ENCODE measurements at regions not wholly inside any gene's neighbourhood (a gene's known extent, or its start where the extent isn't known, plus 50 kb on each side); places are given as distances from the start of the nearest gene placed in this dataset.

GRCh38 chr2:33836628-33837027, 237.5 kb upstream of the FAM98A start:
- Histone ChIP-seq H3K27me3 (replicated peaks; ENCODE audit: control insufficient read depth, insufficient read depth, low read length) (no peaks in the 10 kb centered on the region), H3K9me3 (no peaks in the 10 kb centered on the region), H3K4me1 (no peaks in the 10 kb centered on the region), H3K36me3 (ENCODE audit: control insufficient read depth, insufficient read depth, low read length) (no peaks in the 10 kb centered on the region), H3K4me3 (ENCODE audit: low read depth, low read length) (no peak overlapping the region)
- no TSS peak for BruUV-seq (replicated peaks)
- Mint-ChIP-seq H3K4me1 (ENCODE audit: low read depth, unreplicated experiment) (no peaks in the 10 kb centered on the region), H3K27me3 (ENCODE audit: insufficient read depth, unreplicated experiment) (peaks cover 8% of the 10 kb centered on the region), H3K4me3 (ENCODE audit: unreplicated experiment) (no peak overlapping the region), H3K36me3 (ENCODE audit: insufficient read depth, unreplicated experiment) (no peaks in the 10 kb centered on the region), H3K9me3 (ENCODE audit: unreplicated experiment) (no peaks in the 10 kb centered on the region), H3K27ac (ENCODE audit: unreplicated experiment) (no peak overlapping the region)
- intact Hi-C loops (cut with micrococcal nuclease; ENCODE audit: unreplicated experiment): no loop called here
- TF ChIP-seq, protein P1, sequence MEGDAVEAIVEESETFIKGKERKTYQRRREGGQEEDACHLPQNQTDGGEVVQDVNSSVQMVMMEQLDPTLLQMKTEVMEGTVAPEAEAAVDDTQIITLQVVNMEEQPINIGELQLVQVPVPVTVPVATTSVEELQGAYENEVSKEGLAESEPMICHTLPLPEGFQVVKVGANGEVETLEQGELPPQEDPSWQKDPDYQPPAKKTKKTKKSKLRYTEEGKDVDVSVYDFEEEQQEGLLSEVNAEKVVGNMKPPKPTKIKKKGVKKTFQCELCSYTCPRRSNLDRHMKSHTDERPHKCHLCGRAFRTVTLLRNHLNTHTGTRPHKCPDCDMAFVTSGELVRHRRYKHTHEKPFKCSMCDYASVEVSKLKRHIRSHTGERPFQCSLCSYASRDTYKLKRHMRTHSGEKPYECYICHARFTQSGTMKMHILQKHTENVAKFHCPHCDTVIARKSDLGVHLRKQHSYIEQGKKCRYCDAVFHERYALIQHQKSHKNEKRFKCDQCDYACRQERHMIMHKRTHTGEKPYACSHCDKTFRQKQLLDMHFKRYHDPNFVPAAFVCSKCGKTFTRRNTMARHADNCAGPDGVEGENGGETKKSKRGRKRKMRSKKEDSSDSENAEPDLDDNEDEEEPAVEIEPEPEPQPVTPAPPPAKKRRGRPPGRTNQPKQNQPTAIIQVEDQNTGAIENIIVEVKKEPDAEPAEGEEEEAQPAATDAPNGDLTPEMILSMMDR (IDR thresholded peaks at IDR 0.05; ENCODE audit: insufficient read depth in 1 of 2, low read depth in 1 of 2, low read length in 1 of 2, severe bottlenecking in 1 of 2, unreplicated experiment in 1 of 2): no peak
- no peak for DNase-seq
- ChIA-PET CTCF (no interaction called here), POLR2A (no interaction called here)

GRCh38 chr2:33835911-33836310, 236.8 kb upstream of the FAM98A start:
- no peak overlapping the region for H3K27ac Mint-ChIP-seq (ENCODE audit: unreplicated experiment)
- ChIA-PET POLR2A (no interaction called here), CTCF (no interaction called here)
- peaks cover 8% of the 10 kb centered on the region for H3K27me3 Mint-ChIP-seq (ENCODE audit: insufficient read depth, unreplicated experiment)
- TF ChIP-seq, protein P1 (IDR thresholded peaks at IDR 0.05; ENCODE audit: insufficient read depth in 1 of 2, low read depth in 1 of 2, low read length in 1 of 2, severe bottlenecking in 1 of 2, unreplicated experiment in 1 of 2): no peak
- H3K27me3 ChIP-seq (replicated peaks; ENCODE audit: control insufficient read depth, insufficient read depth, low read length): no peaks in the 10 kb centered on the region
- no peaks in the 10 kb centered on the region for H3K9me3 Mint-ChIP-seq (ENCODE audit: unreplicated experiment)
- DNase-seq: no peak
- BruUV-seq (replicated peaks): no TSS peak
- H3K4me1 Mint-ChIP-seq (ENCODE audit: low read depth, unreplicated experiment): no peaks in the 10 kb centered on the region
- intact Hi-C loops (cut with micrococcal nuclease; ENCODE audit: unreplicated experiment): no loop called here
- H3K4me1 ChIP-seq: no peaks in the 10 kb centered on the region
- H3K36me3 ChIP-seq (ENCODE audit: control insufficient read depth, insufficient read depth, low read length): no peaks in the 10 kb centered on the region
- H3K9me3 ChIP-seq: no peaks in the 10 kb centered on the region
- no peaks in the 10 kb centered on the region for H3K36me3 Mint-ChIP-seq (ENCODE audit: insufficient read depth, unreplicated experiment)
- H3K4me3 Mint-ChIP-seq (ENCODE audit: unreplicated experiment): no peak overlapping the region
- H3K4me3 ChIP-seq (ENCODE audit: low read depth, low read length): no peak overlapping the region

DNA sequence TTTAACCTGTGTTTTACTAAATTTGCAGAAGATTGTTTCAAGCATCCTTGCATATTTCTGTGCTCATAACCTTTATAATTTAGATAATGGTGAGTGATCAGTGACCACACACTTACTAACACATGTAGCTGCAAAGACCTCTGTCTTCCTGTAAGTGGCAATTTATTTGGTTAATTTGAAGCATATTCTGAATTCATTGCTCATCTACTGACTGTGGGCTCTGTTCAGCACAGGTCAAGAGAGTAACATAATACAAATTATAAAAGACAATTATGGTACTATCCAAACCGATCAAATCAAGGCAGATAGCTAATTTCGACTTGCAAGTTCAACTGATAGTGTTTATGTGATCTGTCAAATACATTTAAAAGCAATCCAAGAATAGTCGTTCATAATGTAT, 223.9 kb upstream of the FAM98A start:
- no TSS peak for BruUV-seq (replicated peaks)
- ChIA-PET CTCF (no interaction called here), POLR2A (no interaction called here)
- Mint-ChIP-seq H3K27me3 (ENCODE audit: insufficient read depth, unreplicated experiment) (no peaks in the 10 kb centered on the region), H3K4me3 (ENCODE audit: unreplicated experiment) (no peak overlapping the region), H3K4me1 (ENCODE audit: low read depth, unreplicated experiment) (no peaks in the 10 kb centered on the region), H3K9me3 (ENCODE audit: unreplicated experiment) (no peaks in the 10 kb centered on the region), H3K36me3 (ENCODE audit: insufficient read depth, unreplicated experiment) (no peaks in the 10 kb centered on the region), H3K27ac (ENCODE audit: unreplicated experiment) (no peak overlapping the region)
- Histone ChIP-seq H3K9me3 (no peaks in the 10 kb centered on the region), H3K36me3 (ENCODE audit: control insufficient read depth, insufficient read depth, low read length) (no peaks in the 10 kb centered on the region), H3K27me3 (replicated peaks; ENCODE audit: control insufficient read depth, insufficient read depth, low read length) (no peaks in the 10 kb centered on the region), H3K4me3 (ENCODE audit: low read depth, low read length) (no peak overlapping the region), H3K4me1 (no peaks in the 10 kb centered on the region)
- no peak for DNase-seq
- TF ChIP-seq, protein P1 (IDR thresholded peaks at IDR 0.05; ENCODE audit: insufficient read depth in 1 of 2, low read depth in 1 of 2, low read length in 1 of 2, severe bottlenecking in 1 of 2, unreplicated experiment in 1 of 2): no peak
- intact Hi-C loops (cut with micrococcal nuclease; ENCODE audit: unreplicated experiment): no loop called here

Data from Caco-2 (cell line).